HEK293 (cell line): ENCODE measurements at regions not wholly inside any gene's neighbourhood (a gene's known extent, or its start where the extent isn't known, plus 50 kb on each side); places are given as distances from the start of the nearest gene placed in this dataset.

Experiments used
- CTCF ChIA-PET: fragments of 350-600 bp; formaldehyde crosslinking; extraction: SDS; loops from one replicate; lab custom pipeline; 2021; ENCODE audit warnings: antibody characterized with exemption; lab: Yijun Ruan, JAX
- POLR2A ChIA-PET: fragments of 300-600 bp; formaldehyde crosslinking; extraction: SDS; loops from one replicate; lab custom pipeline; 2020; ENCODE audit warnings: antibody characterized with exemption, inconsistent platforms; lab: Yijun Ruan, JAX
- H3K27ac ChIP-seq: fragments of 200-500 bp; sonication (Bioruptor generic); 2 replicates; pipeline ENCODE4 v1.5.1; 2014; ENCODE audit warnings: low read depth, low read length, control low read depth, inconsistent platforms; ENCODE audit errors: extremely low read depth
- H3K36me3 ChIP-seq, 2 experiments: fragments of 200-500 bp in 1 of 2; sonication (Bioruptor generic) in 1 of 2; 1 replicate in 1 of 2; 2 replicates in 1 of 2; pipeline ENCODE4 v1.5.1; 2014 to 2017; ENCODE audit warnings: inconsistent platforms in 2 of 2, low read length in 2 of 2; ENCODE audit not compliant: control insufficient read depth in 2 of 2, insufficient read depth in 1 of 2
- H3K4me1 ChIP-seq: fragments of 200-500 bp; sonication (Bioruptor generic); 2 replicates; pipeline ENCODE4 v1.5.1; 2014; ENCODE audit warnings: mild to moderate bottlenecking, low read length, inconsistent platforms; ENCODE audit not compliant: control insufficient read depth, insufficient read depth
- H3K4me3 ChIP-seq: 2 replicates; pipeline ENCODE4 v1.5.1; 2011; ENCODE audit warnings: low read depth, mild to moderate bottlenecking, control low read depth, low read length, moderate library complexity
- H3K9me3 ChIP-seq: fragments of 200-500 bp; sonication (Bioruptor generic); 2 replicates; pipeline ENCODE4 v1.5.1; 2014; ENCODE audit warnings: low read depth, low read length, inconsistent platforms; ENCODE audit not compliant: control insufficient read depth, insufficient read depth
- HOXD13 ChIP-seq: sonication (generic); formaldehyde crosslinking; IDR thresholded peaks from 2 replicates; pipeline ENCODE4 v1.8.0; 2022; ENCODE audit warnings: missing genetic modification reagents, borderline replicate concordance
- IKZF3 ChIP-seq: fragments of 450-650 bp; IDR thresholded peaks from 2 replicates; pipeline ENCODE4 v1.5.0; 2018; ENCODE audit warnings: missing biosample characterization, mild to moderate bottlenecking, missing genetic modification characterization, moderate library complexity
- KLF16 ChIP-seq: fragments of 450-650 bp; formaldehyde crosslinking; IDR thresholded peaks from 2 replicates; pipeline ENCODE4 v1.5.1; 2017; ENCODE audit warnings: missing biosample characterization, missing genetic modification characterization
- SCRT2 ChIP-seq: fragments of 450-650 bp; formaldehyde crosslinking; IDR thresholded peaks from 2 replicates; pipeline ENCODE4 v1.5.1; 2016; ENCODE audit warnings: missing biosample characterization, missing genetic modification characterization
- TSHZ1 ChIP-seq: fragments of 450-650 bp; formaldehyde crosslinking; IDR thresholded peaks from 2 replicates; pipeline ENCODE4 v1.5.1; 2016; ENCODE audit warnings: missing biosample characterization, missing genetic modification characterization, borderline replicate concordance
- WT1 ChIP-seq: fragments of 450-650 bp; formaldehyde crosslinking; IDR thresholded peaks from 2 replicates; pipeline ENCODE4 v1.5.1; 2016; ENCODE audit warnings: missing biosample characterization, missing genetic modification characterization
- ZBTB1 ChIP-seq: fragments of 450-650 bp; formaldehyde crosslinking; IDR thresholded peaks from 2 replicates; pipeline ENCODE4 v1.5.1; 2016; ENCODE audit warnings: missing biosample characterization, missing genetic modification characterization
- ZBTB10 ChIP-seq: fragments of 450-650 bp; formaldehyde crosslinking; IDR thresholded peaks from 2 replicates; pipeline ENCODE4 v1.5.1; 2016; ENCODE audit warnings: missing biosample characterization, missing genetic modification characterization
- ZBTB26 ChIP-seq: fragments of 450-650 bp; formaldehyde crosslinking; optimal IDR thresholded peaks from 2 replicates; pipeline ENCODE3; 2016; ENCODE audit warnings: missing biosample characterization, mild to moderate bottlenecking, missing genetic modification characterization
- ZFP69B ChIP-seq: fragments of 450-650 bp; formaldehyde crosslinking; IDR thresholded peaks from 2 replicates; pipeline ENCODE4 v1.5.1; 2016; ENCODE audit warnings: missing biosample characterization, missing genetic modification characterization
- ZNF10 ChIP-seq: fragments of 450-650 bp; formaldehyde crosslinking; IDR thresholded peaks from 2 replicates; pipeline ENCODE4 v1.5.1; 2017; ENCODE audit warnings: missing biosample characterization, missing genetic modification characterization
- ZNF114 ChIP-seq: fragments of 450-650 bp; formaldehyde crosslinking; IDR thresholded peaks from 2 replicates; pipeline ENCODE4 v1.5.0; 2017; ENCODE audit warnings: missing biosample characterization, missing genetic modification characterization
- ZNF132 ChIP-seq: fragments of 450-650 bp; formaldehyde crosslinking; IDR thresholded peaks from 2 replicates; pipeline ENCODE4 v1.5.1; 2017; ENCODE audit warnings: missing biosample characterization, missing genetic modification characterization, borderline replicate concordance
- ZNF148 ChIP-seq: fragments of 450-650 bp; formaldehyde crosslinking; IDR thresholded peaks from 2 replicates; pipeline ENCODE4 v1.5.0; 2017; ENCODE audit warnings: missing biosample characterization, missing genetic modification characterization, borderline replicate concordance
- ZNF214 ChIP-seq: fragments of 450-650 bp; formaldehyde crosslinking; IDR thresholded peaks from 2 replicates; pipeline ENCODE4 v1.5.1; 2017; ENCODE audit warnings: missing biosample characterization, mild to moderate bottlenecking, missing genetic modification characterization, borderline replicate concordance
- ZNF394 ChIP-seq: fragments of 450-650 bp; formaldehyde crosslinking; IDR thresholded peaks from 2 replicates; pipeline ENCODE4 v1.5.1; 2016; ENCODE audit warnings: missing biosample characterization, missing genetic modification characterization, mild to moderate bottlenecking, moderate library complexity, borderline replicate concordance
- ZNF530 ChIP-seq: fragments of 450-650 bp; formaldehyde crosslinking; IDR thresholded peaks from 2 replicates; pipeline ENCODE4 v1.5.1; 2016; ENCODE audit warnings: low read depth, missing biosample characterization, missing genetic modification characterization
- ZNF600 ChIP-seq: fragments of 450-650 bp; formaldehyde crosslinking; IDR thresholded peaks from 2 replicates; pipeline ENCODE4 v1.5.1; 2016; ENCODE audit warnings: missing biosample characterization, missing genetic modification characterization
- ZNF660 ChIP-seq: fragments of 450-650 bp; IDR thresholded peaks from 2 replicates; pipeline ENCODE4 v1.5.1; 2018; ENCODE audit warnings: missing biosample characterization, mild to moderate bottlenecking, missing genetic modification characterization
- ZNF747 ChIP-seq: fragments of 450-650 bp; formaldehyde crosslinking; IDR thresholded peaks from 2 replicates; pipeline ENCODE4 v1.5.1; 2016; ENCODE audit warnings: missing biosample characterization, missing genetic modification characterization
- ZNF76 ChIP-seq: fragments of 450-650 bp; formaldehyde crosslinking; IDR thresholded peaks from 2 replicates; pipeline ENCODE4; 2016; ENCODE audit warnings: low read depth, missing biosample characterization, missing genetic modification characterization, borderline replicate concordance
- ZNF776 ChIP-seq: fragments of 450-650 bp; formaldehyde crosslinking; IDR thresholded peaks from 2 replicates; pipeline ENCODE4 v1.5.0; 2017; ENCODE audit warnings: missing biosample characterization, missing genetic modification characterization, borderline replicate concordance
- ZSCAN18 ChIP-seq: fragments of 450-650 bp; formaldehyde crosslinking; IDR thresholded peaks from 2 replicates; pipeline ENCODE4 v1.5.1; 2016; ENCODE audit warnings: missing biosample characterization, missing genetic modification characterization
- ZSCAN4 ChIP-seq: fragments of 450-650 bp; formaldehyde crosslinking; IDR thresholded peaks from 2 replicates; pipeline ENCODE4 v1.5.1; 2017; ENCODE audit warnings: missing biosample characterization, missing genetic modification characterization

- TF ChIP-seq ZBTB10 (tag by site-specific recombination) (no peak), TSHZ1 (tag by site-specific recombination) (no peak), ZNF76 (no peak), IKZF3 (no peak), ZNF148 (tag by site-specific recombination) (no peak), ZNF660 (tag by site-specific recombination) (no peak), HOXD13 (CRISPR knock-in tag) (no peak), ZSCAN4 (tag by site-specific recombination) (no peak)
These were observed 268.8 kb downstream of the TTC8 start (continued) for GRCh38 chr14:89093083-89093730.

GRCh38 chr14:89095036-89095435, 270.6 kb downstream of the TTC8 start:
- no peaks in the 10 kb centered on the region for H3K9me3 ChIP-seq
- no peak overlapping the region for H3K4me3 ChIP-seq
- POLR2A ChIA-PET = no interaction called here
- no peaks in the 10 kb centered on the region for H3K4me1 ChIP-seq
- H3K27ac ChIP-seq = no peak overlapping the region
- TF ChIP-seq ZNF10 (tag by site-specific recombination) (no peak), WT1 (tag by site-specific recombination) (no peak), ZNF214 (no peak), KLF16 (tag by site-specific recombination) (no peak), ZNF394 (tag by site-specific recombination) (no peak), ZNF600 (tag by site-specific recombination) (no peak), ZBTB1 (tag by site-specific recombination) (no peak), ZNF132 (tag by site-specific recombination) (no peak), SCRT2 (tag by site-specific recombination) (no peak), ZNF747 (tag by site-specific recombination) (no peak), ZNF114 (tag by site-specific recombination) (no peak), ZNF776 (tag by site-specific recombination) (no peak), ZFP69B (no peak), ZSCAN18 (tag by site-specific recombination) (no peak), ZBTB26 (tag by site-specific recombination) (no peak), ZNF530 (tag by site-specific recombination) (no peak)
- no peaks in the 10 kb centered on the region for H3K36me3 ChIP-seq
- CTCF ChIA-PET = no interaction called here
